ENCODE measurements at regions not wholly inside any gene's neighbourhood (a gene's known extent, or its start where the extent isn't known, plus 50 kb on each side); places are given as distances from the start of the nearest gene placed in this dataset.

GRCh38 chr10:131729938-131730660 is 170.7 kb upstream of the PPP2R2D start:
- DNase-seq (ENCODE audit: low spot score) (no peak), ATAC-seq (ENCODE audit: insufficient number of reproducible peaks, low FRiP score, low read depth) (no peak)
- TF ChIP-seq CTCF (IDR thresholded peaks at IDR 0.05), result no peak
- H3K4me1 ChIP-seq (ENCODE audit: control insufficient read depth in 1 of 2, low read depth in 2 of 2), result no peaks in the 10 kb centered on the region
- no peaks in the 10 kb centered on the region for H3K36me3 ChIP-seq
- no peaks in the 10 kb centered on the region for H3K9me3 ChIP-seq
- no peak overlapping the region for H3K27ac ChIP-seq
- H3K27me3 ChIP-seq (replicated peaks; ENCODE audit: insufficient read depth), result no peaks in the 10 kb centered on the region
- no peak overlapping the region for H3K4me3 ChIP-seq

- Histone ChIP-seq H3K27ac (no peak overlapping the region), H3K9me3 (no peaks in the 10 kb centered on the region), H3K4me3 (no peak overlapping the region), H3K27me3 (replicated peaks; ENCODE audit: insufficient read depth) (no peaks in the 10 kb centered on the region), H3K36me3 (no peaks in the 10 kb centered on the region), H3K4me1 (ENCODE audit: control insufficient read depth in 1 of 2, low read depth in 2 of 2) (no peaks in the 10 kb centered on the region)
- no peak for TF ChIP-seq CTCF (IDR thresholded peaks at IDR 0.05)
- no peak for ATAC-seq (ENCODE audit: insufficient number of reproducible peaks, low FRiP score, low read depth)
- DNase-seq (ENCODE audit: low spot score), result no peak
Measured at GRCh38 chr10:131730771-131731497, 169.9 kb upstream of the PPP2R2D start.

- no peak for DNase-seq (ENCODE audit: low spot score)
- H3K4me3 ChIP-seq, result no peak overlapping the region
- H3K36me3 ChIP-seq, result no peaks in the 10 kb centered on the region
- ATAC-seq (ENCODE audit: insufficient number of reproducible peaks, low FRiP score, low read depth), result no peak
- TF ChIP-seq CTCF (IDR thresholded peaks at IDR 0.05), result no peak
- H3K4me1 ChIP-seq (ENCODE audit: control insufficient read depth in 1 of 2, low read depth in 2 of 2), result no peaks in the 10 kb centered on the region
- H3K9me3 ChIP-seq, result no peaks in the 10 kb centered on the region
- no peak overlapping the region for H3K27ac ChIP-seq
- H3K27me3 ChIP-seq (replicated peaks; ENCODE audit: insufficient read depth), result no peaks in the 10 kb centered on the region
Measured at GRCh38 chr10:131731780-131732630, 168.8 kb upstream of the PPP2R2D start.

- H3K4me3 ChIP-seq, result no peak overlapping the region
- no peaks in the 10 kb centered on the region for H3K4me1 ChIP-seq (ENCODE audit: control insufficient read depth in 1 of 2, low read depth in 2 of 2)
- no peaks in the 10 kb centered on the region for H3K36me3 ChIP-seq
- H3K27ac ChIP-seq, result no peak overlapping the region
- H3K27me3 ChIP-seq (replicated peaks; ENCODE audit: insufficient read depth), result no peaks in the 10 kb centered on the region
- no peaks in the 10 kb centered on the region for H3K9me3 ChIP-seq
- no peak for ATAC-seq (ENCODE audit: insufficient number of reproducible peaks, low FRiP score, low read depth)
- no peak for DNase-seq (ENCODE audit: low spot score)
- TF ChIP-seq CTCF (IDR thresholded peaks at IDR 0.05), result no peak
Measured at GRCh38 chr10:131732631-131733127, 168.1 kb upstream of the PPP2R2D start.

GRCh38 chr10:131733596-131733995 is 167.2 kb upstream of the PPP2R2D start:
- H3K4me1 ChIP-seq (ENCODE audit: control insufficient read depth in 1 of 2, low read depth in 2 of 2), result no peaks in the 10 kb centered on the region
- no peaks in the 10 kb centered on the region for H3K9me3 ChIP-seq
- ATAC-seq (ENCODE audit: insufficient number of reproducible peaks, low FRiP score, low read depth), result no peak
- H3K27ac ChIP-seq, result no peak overlapping the region
- no peaks in the 10 kb centered on the region for H3K27me3 ChIP-seq (replicated peaks; ENCODE audit: insufficient read depth)
- no peaks in the 10 kb centered on the region for H3K36me3 ChIP-seq
- no peak for TF ChIP-seq CTCF (IDR thresholded peaks at IDR 0.05)
- no peak overlapping the region for H3K4me3 ChIP-seq
- no peak for DNase-seq (ENCODE audit: low spot score)

Measured in thoracic aorta (tissue), 2 donors.